ENCODE measurements at regions not wholly inside any gene's neighbourhood (a gene's known extent, or its start where the extent isn't known, plus 50 kb on each side); places are given as distances from the start of the nearest gene placed in this dataset.

- no peaks in the 10 kb centered on the region for H3K36me3 ChIP-seq (ENCODE audit: control insufficient read depth, insufficient read depth, low read length)
- H3K27me3 ChIP-seq (ENCODE audit: control insufficient read depth, insufficient read depth, low read length): no peaks in the 10 kb centered on the region
- POLR2A ChIA-PET: no interaction called here
- no peak for DNase-seq (ENCODE audit: low read depth)
- H3K4me3 ChIP-seq (ENCODE audit: low read depth, low read length): no peak overlapping the region
- no peak for TF ChIP-seq CTCF (IDR thresholded peaks at IDR 0.05; ENCODE audit: insufficient read depth, low read depth, low read length)
- CTCF ChIA-PET: no interaction called here
These were observed 378.7 kb downstream of the METTL4 start for GRCh38 chr18:2192562-2192961.

GRCh38 chr18:2197946-2198345, 373.4 kb downstream of the METTL4 start:
- no peak for DNase-seq (ENCODE audit: low read depth)
- Histone ChIP-seq H3K4me3 (ENCODE audit: low read depth, low read length) (no peak overlapping the region), H3K36me3 (ENCODE audit: control insufficient read depth, insufficient read depth, low read length) (no peaks in the 10 kb centered on the region), H3K27me3 (ENCODE audit: control insufficient read depth, insufficient read depth, low read length) (no peaks in the 10 kb centered on the region)
- ChIA-PET CTCF (no interaction called here), POLR2A (no interaction called here)
- no peak for TF ChIP-seq CTCF (IDR thresholded peaks at IDR 0.05; ENCODE audit: insufficient read depth, low read depth, low read length)

GRCh38 chr18:2199060-2199459, 372.2 kb downstream of the METTL4 start:
- ChIA-PET POLR2A (no interaction called here), CTCF (no interaction called here)
- Histone ChIP-seq H3K27me3 (ENCODE audit: control insufficient read depth, insufficient read depth, low read length) (no peaks in the 10 kb centered on the region), H3K36me3 (ENCODE audit: control insufficient read depth, insufficient read depth, low read length) (no peaks in the 10 kb centered on the region), H3K4me3 (ENCODE audit: low read depth, low read length) (no peak overlapping the region)
- no peak for TF ChIP-seq CTCF (IDR thresholded peaks at IDR 0.05; ENCODE audit: insufficient read depth, low read depth, low read length)
- DNase-seq (ENCODE audit: low read depth): no peak

- no peak for DNase-seq (ENCODE audit: low read depth)
- CTCF ChIA-PET: no interaction called here
These were observed 370.2 kb downstream of the METTL4 start for GRCh38 chr18:2201036-2201600.

GRCh38 chr18:2204736-2205135, 366.6 kb downstream of the METTL4 start:
- ChIA-PET CTCF (no interaction called here), POLR2A (no interaction called here)
- TF ChIP-seq CTCF (IDR thresholded peaks at IDR 0.05; ENCODE audit: insufficient read depth, low read depth, low read length): no peak
- no peaks in the 10 kb centered on the region for H3K36me3 ChIP-seq (ENCODE audit: control insufficient read depth, insufficient read depth, low read length)
- DNase-seq (ENCODE audit: low read depth): no peak
- H3K27me3 ChIP-seq (ENCODE audit: control insufficient read depth, insufficient read depth, low read length): no peaks in the 10 kb centered on the region
- no peak overlapping the region for H3K4me3 ChIP-seq (ENCODE audit: low read depth, low read length)

More at GRCh38 chr18:2201036-2201600, 370.2 kb downstream of the METTL4 start:
- Histone ChIP-seq H3K4me3 (ENCODE audit: low read depth, low read length) (no peak overlapping the region), H3K27me3 (ENCODE audit: control insufficient read depth, insufficient read depth, low read length) (no peaks in the 10 kb centered on the region), H3K36me3 (ENCODE audit: control insufficient read depth, insufficient read depth, low read length) (no peaks in the 10 kb centered on the region)
- POLR2A ChIA-PET: no interaction called here
- no peak for TF ChIP-seq CTCF (IDR thresholded peaks at IDR 0.05; ENCODE audit: insufficient read depth, low read depth, low read length)

Data from BJ (cell line).